GM18861 (cell line): ENCODE measurements at regions not wholly inside any gene's neighbourhood (a gene's known extent, or its start where the extent isn't known, plus 50 kb on each side); places are given as distances from the start of the nearest gene placed in this dataset.
"Not testable (repeated sequence)": the region's sequence is repeated elsewhere in the genome, so short reads cannot be mapped to it uniquely, and the experiment has no call there.

ENCODE experiments used
- ATAC-seq: cut with Tn5 transposase; IDR thresholded peaks from one replicate; pipeline ENCODE4 v1.9.1; 2021; ENCODE audit not compliant: unreplicated experiment

GRCh38 chr17:31798205-31798724, 60.8 kb downstream of the COPRS start:
- ATAC-seq = no peak

GRCh38 chr17:31795941-31796340, 63.1 kb downstream of the COPRS start:
- ATAC-seq = not testable (repeated sequence)

GRCh38 chr17:31794111-31794510, 64.9 kb downstream of the COPRS start:
- ATAC-seq = no peak

GRCh38 chr17:31793634-31794033, 65.4 kb downstream of the COPRS start:
- ATAC-seq = not testable (repeated sequence)

GRCh38 chr17:31792007-31792585, 66.9 kb downstream of the COPRS start:
- no peak for ATAC-seq

GRCh38 chr17:31789707-31790505, 69.1 kb downstream of the COPRS start:
- ATAC-seq = no peak

GRCh38 chr17:31788956-31789355, 70.1 kb downstream of the COPRS start:
- no peak for ATAC-seq

- no peak for ATAC-seq
Observed at GRCh38 chr17:31788571-31788946, 70.5 kb downstream of the COPRS start.

GRCh38 chr17:31787857-31788570, 71.0 kb downstream of the COPRS start:
- ATAC-seq = no peak

GRCh38 chr17:31786796-31787481, 72.1 kb downstream of the COPRS start:
- ATAC-seq = no peak

- no peak for ATAC-seq
Observed at GRCh38 chr17:31780483-31780882, 78.6 kb downstream of the COPRS start.

- ATAC-seq = no peak
Observed at GRCh38 chr17:31778523-31778922, 80.5 kb downstream of the COPRS start.

- ATAC-seq = not testable (repeated sequence)
Observed at GRCh38 chr17:31771328-31771727, 87.7 kb downstream of the COPRS start.

- ATAC-seq = not testable (repeated sequence)
Observed at GRCh38 chr17:31770501-31770900, 88.5 kb downstream of the COPRS start.

GRCh38 chr17:31761836-31762510, 97.1 kb downstream of the COPRS start:
- ATAC-seq = not testable (repeated sequence)

- ATAC-seq = no peak
Observed at GRCh38 chr17:31758646-31759045, 100.4 kb downstream of the COPRS start.

- no peak for ATAC-seq
Observed at GRCh38 chr17:31757097-31757496, 101.9 kb downstream of the COPRS start.

- ATAC-seq = no peak
Observed at GRCh38 chr17:31754239-31754945, 104.7 kb downstream of the COPRS start.

GRCh38 chr17:31753011-31753410, 106.0 kb downstream of the COPRS start:
- no peak for ATAC-seq

- no peak for ATAC-seq
Observed at GRCh38 chr17:31752584-31752983, 106.5 kb downstream of the COPRS start.
